Activated T-helper 1 cell treated with anti-CD3 and anti-CD28 coated beads, Interleukin-12 subunit alpha, Interleukin-12 subunit beta, Interleukin-2, Interleukin-4 antibody, amounts not matched to agents 30 ng/mL and 10 ng/mL and 1 ng/mL, durations not matched to agents 14 hours and 24 hours and 36 hours (primary cell): ENCODE measurements at regions not wholly inside any gene's neighbourhood (a gene's known extent, or its start where the extent isn't known, plus 50 kb on each side); places are given as distances from the start of the nearest gene placed in this dataset.

Experiments
- DNase-seq: peaks from one replicate; pipeline ENCODE4 v3.0.0; 2021; ENCODE audit warnings: low spot score
- H3K27ac Mint-ChIP-seq: one replicate; pipeline ENCODE4 v1.8.0; 2021; ENCODE audit warnings: mild to moderate bottlenecking, mixed read lengths
- H3K27me3 Mint-ChIP-seq: one replicate; pipeline ENCODE4 v1.8.0; 2022; ENCODE audit warnings: mild to moderate bottlenecking, moderate library complexity, mixed read lengths; ENCODE audit not compliant: insufficient read depth
- H3K36me3 Mint-ChIP-seq: one replicate; pipeline ENCODE4 v1.8.0; 2021; ENCODE audit warnings: low read depth, mixed read lengths
- H3K4me1 Mint-ChIP-seq: one replicate; pipeline ENCODE4 v1.8.0; 2021; ENCODE audit warnings: low read depth, mixed read lengths
- H3K4me3 Mint-ChIP-seq: one replicate; pipeline ENCODE4 v1.8.0; 2021; ENCODE audit warnings: mild to moderate bottlenecking, moderate library complexity, mixed read lengths
- H3K9me3 Mint-ChIP-seq: one replicate; pipeline ENCODE4 v1.8.0; 2021; ENCODE audit warnings: mixed read lengths
- intact Hi-C: fragments of 100-400 bp; cut with micrococcal nuclease; formaldehyde crosslinking; loops from one replicate; pipeline ENCODE4 v1.15.1; 2024

DNA sequence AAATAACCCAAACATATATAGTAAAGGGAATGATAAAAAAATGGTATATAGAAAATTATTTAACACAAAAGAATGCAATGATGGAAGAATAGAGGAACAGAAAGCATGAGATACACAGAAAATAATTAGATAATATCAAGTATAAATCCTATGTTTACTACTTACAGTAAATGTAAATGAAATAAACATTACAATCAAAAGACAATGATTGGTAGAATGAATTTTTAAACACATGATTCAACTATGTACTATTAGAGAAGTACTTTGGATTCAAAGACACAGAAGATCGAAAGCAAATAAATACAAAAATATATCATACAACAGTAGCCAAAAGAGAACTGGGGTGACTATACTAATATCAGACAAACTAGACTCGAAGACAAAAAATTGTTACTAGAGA, 97.6 kb upstream of the PARD3B start:
- Mint-ChIP-seq H3K9me3 (peaks cover 5% of the 10 kb centered on the region), H3K4me1 (no peaks in the 10 kb centered on the region), H3K27me3 (peaks cover 10% of the 10 kb centered on the region), H3K27ac (no peak overlapping the region), H3K36me3 (no peaks in the 10 kb centered on the region), H3K4me3 (no peak overlapping the region)
- intact Hi-C loops, result no loop called here
- no peak for DNase-seq

- Mint-ChIP-seq H3K9me3 (peaks cover 4% of the 10 kb centered on the region), H3K27ac (no peak overlapping the region), H3K36me3 (no peaks in the 10 kb centered on the region), H3K27me3 (peaks cover 7% of the 10 kb centered on the region), H3K4me1 (no peaks in the 10 kb centered on the region), H3K4me3 (no peak overlapping the region)
- no peak for DNase-seq
- intact Hi-C loops, result no loop called here
Observed at GRCh38 chr2:204449977-204450376, 95.3 kb upstream of the PARD3B start.

- Mint-ChIP-seq H3K27me3 (peaks cover 7% of the 10 kb centered on the region), H3K27ac (no peak overlapping the region), H3K4me3 (no peak overlapping the region), H3K9me3 (no peaks in the 10 kb centered on the region), H3K36me3 (no peaks in the 10 kb centered on the region), H3K4me1 (no peaks in the 10 kb centered on the region)
- no peak for DNase-seq
- intact Hi-C loops, result no loop called here
Observed at GRCh38 chr2:204451766-204452165, 93.5 kb upstream of the PARD3B start.

- no peak for DNase-seq
- no peaks in the 10 kb centered on the region for H3K4me1 Mint-ChIP-seq
- no peak overlapping the region for H3K4me3 Mint-ChIP-seq
- intact Hi-C loops, result no loop called here
- peaks cover 7% of the 10 kb centered on the region for H3K27me3 Mint-ChIP-seq
- no peaks in the 10 kb centered on the region for H3K9me3 Mint-ChIP-seq
- H3K27ac Mint-ChIP-seq, result no peak overlapping the region
- H3K36me3 Mint-ChIP-seq, result no peaks in the 10 kb centered on the region
Observed at GRCh38 chr2:204452464-204453023, 92.7 kb upstream of the PARD3B start.

- H3K9me3 Mint-ChIP-seq, result no peaks in the 10 kb centered on the region
- peaks cover 5% of the 10 kb centered on the region for H3K27me3 Mint-ChIP-seq
- H3K4me1 Mint-ChIP-seq, result no peaks in the 10 kb centered on the region
- H3K4me3 Mint-ChIP-seq, result no peak overlapping the region
- intact Hi-C loops, result no loop called here
- H3K36me3 Mint-ChIP-seq, result no peaks in the 10 kb centered on the region
- no peak for DNase-seq
- no peak overlapping the region for H3K27ac Mint-ChIP-seq
Observed at GRCh38 chr2:204453730-204454167, 91.5 kb upstream of the PARD3B start.

GRCh38 chr2:204454672-204455380, 90.4 kb upstream of the PARD3B start:
- no peak for DNase-seq
- peaks cover 5% of the 10 kb centered on the region for H3K27me3 Mint-ChIP-seq
- H3K4me3 Mint-ChIP-seq, result no peak overlapping the region
- H3K9me3 Mint-ChIP-seq, result no peaks in the 10 kb centered on the region
- no peaks in the 10 kb centered on the region for H3K4me1 Mint-ChIP-seq
- H3K36me3 Mint-ChIP-seq, result no peaks in the 10 kb centered on the region
- no peak overlapping the region for H3K27ac Mint-ChIP-seq
- intact Hi-C loops, result no loop called here

- Mint-ChIP-seq H3K27me3 (peaks cover 6% of the 10 kb centered on the region), H3K4me1 (no peaks in the 10 kb centered on the region), H3K4me3 (no peak overlapping the region), H3K36me3 (no peaks in the 10 kb centered on the region), H3K9me3 (no peaks in the 10 kb centered on the region), H3K27ac (no peak overlapping the region)
- no peak for DNase-seq
- intact Hi-C loops, result no loop called here
Observed at GRCh38 chr2:204468746-204469429, 76.4 kb upstream of the PARD3B start.

DNA sequence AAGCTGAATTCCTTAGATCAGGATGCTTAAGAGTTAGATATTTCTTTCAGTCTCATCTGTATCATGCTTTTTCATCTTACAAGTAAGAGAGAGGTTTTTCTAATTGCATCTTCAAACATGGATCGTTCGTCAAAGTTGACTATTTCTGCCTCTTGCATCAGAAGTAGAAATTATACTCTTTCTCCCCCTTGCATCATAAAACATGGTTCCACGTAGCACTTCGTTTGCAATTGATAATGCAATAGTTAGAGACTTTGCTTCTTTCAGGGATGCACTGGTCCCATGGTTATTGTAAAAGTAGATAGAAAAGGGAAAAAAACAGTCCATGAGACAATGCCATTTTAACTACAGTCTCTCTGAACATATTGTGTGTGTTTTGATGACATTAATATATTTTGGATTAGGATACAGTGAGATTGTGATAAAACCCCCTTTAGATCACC, 75.1 kb upstream of the PARD3B start:
- intact Hi-C loops, result no loop called here
- Mint-ChIP-seq H3K9me3 (no peaks in the 10 kb centered on the region), H3K36me3 (no peaks in the 10 kb centered on the region), H3K27ac (no peak overlapping the region), H3K4me3 (no peak overlapping the region), H3K4me1 (no peaks in the 10 kb centered on the region), H3K27me3 (peaks cover 9% of the 10 kb centered on the region)
- DNase-seq, result no peak

DNA sequence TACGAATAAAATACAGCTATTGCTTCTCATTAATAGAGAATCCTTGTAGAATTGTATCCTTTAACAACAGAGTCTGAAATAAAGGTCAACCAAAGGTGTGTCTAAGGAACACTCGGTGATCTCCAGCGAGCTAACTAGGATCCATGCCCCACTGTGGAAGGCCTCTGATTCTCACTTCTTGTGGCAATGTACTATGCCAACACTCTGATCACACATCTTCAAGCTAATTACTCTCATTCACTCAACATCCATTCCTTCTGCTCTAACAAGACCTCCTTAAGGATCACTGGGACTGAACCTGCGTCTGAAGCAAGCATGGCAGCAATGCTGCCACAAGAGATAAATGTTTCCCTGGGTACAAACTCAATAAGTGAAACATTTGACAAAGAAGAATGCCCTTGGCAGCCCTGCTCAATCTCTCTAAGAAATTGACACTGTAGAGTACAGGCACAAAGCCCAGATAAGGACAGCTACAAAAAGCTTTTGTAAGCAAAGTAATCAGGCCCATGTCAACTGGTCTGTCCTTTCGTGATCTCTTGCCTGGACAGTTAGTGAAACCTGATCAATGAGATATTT, 74.6 kb upstream of the PARD3B start:
- DNase-seq, result no peak
- Mint-ChIP-seq H3K27ac (no peak overlapping the region), H3K4me1 (no peaks in the 10 kb centered on the region), H3K4me3 (no peak overlapping the region), H3K27me3 (peaks cover 9% of the 10 kb centered on the region), H3K36me3 (no peaks in the 10 kb centered on the region), H3K9me3 (no peaks in the 10 kb centered on the region)
- intact Hi-C loops, result no loop called here

DNA sequence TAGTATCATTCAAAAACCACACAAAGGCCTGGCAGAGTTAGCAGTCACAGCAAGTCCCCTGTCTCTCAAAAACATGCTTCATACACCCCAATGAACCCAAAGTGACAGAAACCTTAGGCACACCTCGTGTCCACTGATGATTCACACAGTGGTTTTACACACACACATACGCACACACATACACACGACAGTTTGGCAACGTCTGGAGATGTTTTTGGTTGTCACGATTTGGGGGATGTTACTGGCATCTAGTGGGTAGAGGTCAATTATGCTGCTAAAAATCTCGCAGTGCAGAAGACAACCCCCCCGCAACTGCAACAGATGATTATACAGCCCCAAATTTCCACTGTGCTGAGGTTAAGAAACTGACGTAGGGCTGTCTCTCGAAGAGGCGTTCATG, 72.9 kb upstream of the PARD3B start:
- no peaks in the 10 kb centered on the region for H3K4me1 Mint-ChIP-seq
- DNase-seq, result no peak
- H3K4me3 Mint-ChIP-seq, result no peak overlapping the region
- H3K27me3 Mint-ChIP-seq, result peaks cover 9% of the 10 kb centered on the region
- no peaks in the 10 kb centered on the region for H3K36me3 Mint-ChIP-seq
- intact Hi-C loops, result no loop called here
- H3K9me3 Mint-ChIP-seq, result no peaks in the 10 kb centered on the region
- H3K27ac Mint-ChIP-seq, result no peak overlapping the region

DNA sequence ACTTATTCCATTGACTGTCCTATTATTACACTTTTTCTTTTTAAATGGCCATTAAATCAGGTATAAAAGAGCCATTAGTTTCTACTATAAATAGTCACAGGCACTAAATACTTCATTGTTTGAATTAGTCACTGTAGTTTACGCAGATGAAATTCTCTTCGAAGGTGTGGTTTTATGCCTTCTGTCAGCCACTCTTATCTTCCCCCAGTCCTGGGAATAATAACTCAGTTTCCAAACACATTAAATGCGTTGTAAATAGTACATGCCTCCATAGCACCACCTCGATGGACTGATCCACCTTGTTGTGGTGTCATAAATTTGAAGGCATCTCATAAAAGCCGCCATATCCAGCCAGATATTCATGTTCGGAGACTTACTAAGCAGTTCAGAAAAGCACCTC, 72.1 kb upstream of the PARD3B start:
- no peaks in the 10 kb centered on the region for H3K36me3 Mint-ChIP-seq
- no peaks in the 10 kb centered on the region for H3K4me1 Mint-ChIP-seq
- H3K9me3 Mint-ChIP-seq, result no peaks in the 10 kb centered on the region
- no peak overlapping the region for H3K4me3 Mint-ChIP-seq
- H3K27ac Mint-ChIP-seq, result no peak overlapping the region
- intact Hi-C loops, result no loop called here
- H3K27me3 Mint-ChIP-seq, result peaks cover 6% of the 10 kb centered on the region
- DNase-seq, result no peak

DNA sequence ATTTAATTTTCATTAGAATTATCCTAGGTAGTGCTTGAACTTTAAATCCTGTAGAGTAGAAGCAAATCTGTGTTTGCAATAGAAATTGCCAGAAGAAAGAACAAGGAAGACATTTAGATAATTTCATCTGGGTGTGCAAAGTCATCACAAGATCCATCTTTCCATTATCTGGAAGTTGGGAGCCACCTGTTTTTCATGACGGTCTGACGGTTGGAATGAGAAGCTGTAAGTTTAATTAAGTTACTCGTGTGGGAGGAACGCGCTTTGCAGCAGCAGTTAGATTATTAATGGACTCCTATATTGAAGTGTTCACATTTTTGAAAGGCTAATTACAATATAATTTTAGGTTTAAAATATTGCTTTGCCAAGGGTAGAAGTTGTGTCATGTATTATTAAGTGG, 69.9 kb upstream of the PARD3B start:
- no peaks in the 10 kb centered on the region for H3K36me3 Mint-ChIP-seq
- no peaks in the 10 kb centered on the region for H3K4me1 Mint-ChIP-seq
- no peaks in the 10 kb centered on the region for H3K9me3 Mint-ChIP-seq
- DNase-seq, result no peak
- H3K27me3 Mint-ChIP-seq, result peaks cover 6% of the 10 kb centered on the region
- no peak overlapping the region for H3K27ac Mint-ChIP-seq
- no peak overlapping the region for H3K4me3 Mint-ChIP-seq
- intact Hi-C loops, result no loop called here

GRCh38 chr2:204477358-204477950, 67.8 kb upstream of the PARD3B start:
- Mint-ChIP-seq H3K36me3 (no peaks in the 10 kb centered on the region), H3K4me1 (no peaks in the 10 kb centered on the region), H3K27ac (no peak overlapping the region), H3K9me3 (no peaks in the 10 kb centered on the region), H3K4me3 (no peak overlapping the region), H3K27me3 (peaks cover 6% of the 10 kb centered on the region)
- intact Hi-C loops, result no loop called here
- no peak for DNase-seq
